ENCODE measurements at regions not wholly inside any gene's neighbourhood (a gene's known extent, or its start where the extent isn't known, plus 50 kb on each side); places are given as distances from the start of the nearest gene placed in this dataset.
"Not testable (repeated sequence)": the region's sequence is repeated elsewhere in the genome, so short reads cannot be mapped to it uniquely, and the experiment has no call there.

DNA sequence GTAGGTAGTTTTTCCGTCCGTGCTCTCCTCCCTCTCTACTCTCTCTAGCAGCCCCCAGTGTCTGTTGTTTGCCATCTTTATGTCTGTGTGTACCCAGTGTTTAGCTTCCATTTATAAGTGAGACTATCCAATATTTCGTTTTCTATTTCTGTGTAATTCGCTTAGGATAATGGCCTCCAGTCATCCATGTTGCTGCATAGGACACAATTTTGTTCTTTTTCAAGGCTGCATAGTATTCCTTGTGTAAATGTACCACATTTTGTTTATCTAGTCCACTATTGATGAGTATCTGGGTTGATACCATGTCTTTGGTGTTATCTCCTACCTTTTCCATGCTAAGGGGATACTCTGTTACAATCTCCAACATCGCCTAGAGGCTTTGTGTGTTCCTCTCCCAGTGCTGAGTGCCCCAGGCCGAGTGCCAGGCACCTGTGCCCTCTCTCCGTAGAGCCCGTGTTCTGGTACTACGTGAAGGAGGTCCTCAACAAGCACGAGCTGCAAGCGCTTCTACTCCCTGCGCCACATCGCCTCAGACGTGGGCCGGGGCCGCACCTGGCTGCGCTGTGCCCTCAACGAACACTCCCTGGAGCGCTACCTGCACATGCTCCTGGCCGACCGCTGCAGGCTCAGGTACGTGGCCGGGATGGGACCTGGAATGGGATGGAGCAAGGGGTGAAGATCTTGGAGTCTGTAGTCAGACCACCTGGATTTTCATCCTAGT is 51.0 kb downstream of the NPIPB11 start:
- DNase-seq, result not testable (repeated sequence)

DNA sequence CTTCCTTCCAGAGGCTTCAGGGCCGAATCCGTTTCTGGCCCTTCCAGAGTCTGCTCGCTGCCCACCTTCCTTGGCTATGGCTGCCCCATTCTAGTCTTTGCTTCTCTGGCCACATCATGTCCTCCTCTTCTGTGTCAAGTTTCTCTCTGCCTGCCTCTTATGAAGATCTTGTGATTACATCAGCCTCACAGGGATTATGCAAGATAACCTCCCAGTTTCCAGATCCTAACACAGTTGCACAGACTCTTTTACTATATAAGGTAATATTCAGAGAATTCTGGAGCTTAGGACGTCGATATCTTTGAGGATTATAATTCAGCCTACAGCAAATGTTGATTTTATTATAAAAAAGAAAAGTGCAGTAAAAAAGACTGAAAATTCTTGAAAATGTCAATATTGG is 52.1 kb downstream of the NPIPB11 start:
- not testable (repeated sequence) for DNase-seq

DNA sequence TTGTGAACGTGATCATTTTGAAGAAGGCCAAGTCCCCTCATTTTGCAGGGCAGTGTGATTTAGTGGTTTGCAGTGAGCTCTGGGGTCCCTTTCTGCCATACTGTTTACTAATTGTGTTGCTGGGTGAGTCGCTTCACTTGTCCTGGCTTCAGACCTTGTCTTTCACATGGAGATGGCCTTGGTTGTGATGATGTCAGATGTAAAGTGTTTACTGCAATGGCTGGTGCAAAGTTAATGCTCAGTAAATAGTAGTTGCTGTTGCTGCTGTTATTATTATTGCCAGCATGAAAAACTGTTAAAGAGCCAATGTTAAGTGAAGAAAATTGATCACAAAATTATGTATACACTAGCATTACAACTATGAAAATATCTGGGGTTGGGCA is 53.9 kb downstream of the NPIPB11 start:
- DNase-seq, result not testable (repeated sequence)

DNA sequence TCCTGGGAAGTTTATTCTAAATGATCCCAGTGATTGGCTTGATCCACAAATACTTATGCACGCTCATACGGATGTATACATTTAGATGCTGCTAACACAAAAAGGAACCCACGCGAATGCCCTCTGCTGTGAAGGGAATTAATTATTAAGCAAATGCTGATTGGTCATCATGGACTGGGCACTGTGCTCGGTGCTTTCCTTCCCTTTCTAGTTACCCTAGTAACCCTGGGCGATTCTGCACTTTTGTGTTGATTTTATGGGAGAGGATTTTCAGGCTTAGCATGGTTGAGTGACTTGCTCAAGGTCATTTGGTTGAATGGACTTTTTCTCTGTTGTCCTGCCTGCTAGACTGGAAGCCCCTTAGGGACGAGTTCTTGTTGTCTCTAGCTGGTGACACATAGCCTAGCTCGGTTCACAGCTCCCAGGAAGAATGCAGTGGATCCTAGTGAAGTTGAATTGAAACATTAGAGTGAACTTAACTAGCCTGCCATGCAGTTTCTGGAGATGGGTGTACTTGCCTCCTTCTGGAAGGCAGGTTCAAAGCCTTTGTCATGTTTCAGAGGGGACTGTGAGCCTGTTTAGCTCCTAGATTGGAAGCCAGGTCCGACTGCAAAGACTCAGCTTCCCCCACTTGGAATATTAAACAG is 54.4 kb downstream of the NPIPB11 start:
- DNase-seq, result not testable (repeated sequence)

DNA sequence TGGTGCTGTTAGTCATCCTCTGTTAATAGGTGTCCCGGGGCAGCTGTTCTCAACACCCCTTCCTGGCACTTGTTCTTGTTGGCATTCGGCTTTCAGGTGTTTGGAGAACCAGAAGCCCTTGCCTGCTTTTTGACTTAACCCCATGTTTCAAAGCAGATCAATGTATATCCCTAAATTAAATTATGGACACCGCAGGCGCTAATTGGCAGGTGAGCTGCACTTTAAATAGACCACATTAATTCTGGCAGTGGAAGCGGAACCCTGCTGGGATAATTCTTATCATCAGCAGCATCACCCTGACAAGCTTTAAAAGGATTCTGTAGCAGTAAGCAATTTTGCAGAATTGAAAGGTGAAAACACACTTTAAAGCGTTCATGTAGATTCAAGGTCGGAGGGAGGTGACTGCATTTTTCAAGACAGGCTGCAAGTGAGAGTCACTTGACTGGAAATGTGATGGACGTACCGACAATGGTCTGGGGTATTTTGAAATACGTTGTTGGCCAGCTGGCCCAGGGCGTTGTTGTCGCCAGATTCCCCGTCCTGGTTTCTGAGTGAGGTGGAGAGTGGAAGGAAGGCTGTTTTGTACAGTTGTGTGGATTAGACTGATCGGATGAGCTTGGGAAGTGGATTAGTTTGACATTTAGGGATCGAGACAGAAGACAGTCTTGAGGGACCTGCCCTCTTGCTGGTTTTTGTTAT is 55.1 kb downstream of the NPIPB11 start:
- DNase-seq, result not testable (repeated sequence)

DNA sequence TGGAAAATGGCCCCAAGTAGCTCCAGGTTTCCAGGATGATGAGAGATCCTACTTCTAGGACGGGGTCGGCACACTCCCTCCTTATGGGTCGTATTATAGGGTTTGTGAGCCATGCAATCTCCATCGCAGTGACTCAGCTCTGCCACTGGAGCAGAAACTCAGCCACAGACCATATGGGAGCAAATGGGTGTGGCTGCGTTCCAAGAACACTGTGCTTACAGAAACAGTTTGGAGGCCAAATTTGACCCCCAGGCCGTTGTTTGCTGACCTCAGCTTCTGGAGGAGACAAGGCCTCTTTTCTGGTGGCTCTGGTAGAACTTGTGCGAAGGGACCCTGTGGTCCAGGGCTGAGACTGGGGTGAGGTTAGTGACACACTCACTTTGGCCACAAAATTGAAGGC is 56.5 kb downstream of the NPIPB11 start:
- DNase-seq, result not testable (repeated sequence)

DNA sequence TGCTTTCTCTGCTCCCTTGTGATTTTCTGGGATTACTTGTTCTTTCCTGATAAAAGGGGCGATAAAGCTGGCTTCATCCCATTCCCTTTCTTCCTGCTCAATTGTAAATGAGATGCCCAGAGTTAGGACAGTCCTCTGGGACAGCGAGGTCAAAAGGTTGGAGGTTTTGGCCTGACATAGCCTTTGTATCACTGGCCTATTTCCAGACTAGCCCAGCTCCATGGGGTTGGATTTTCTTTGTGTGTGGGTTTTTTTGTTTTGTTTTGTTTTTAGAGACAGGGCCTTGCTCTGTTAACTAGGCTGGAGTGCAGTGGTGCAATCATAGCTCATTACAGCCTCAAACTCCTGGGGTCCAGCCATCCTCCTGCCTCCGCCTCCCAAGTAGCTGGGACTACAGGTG is 57.8 kb downstream of the NPIPB11 start:
- not testable (repeated sequence) for DNase-seq

DNA sequence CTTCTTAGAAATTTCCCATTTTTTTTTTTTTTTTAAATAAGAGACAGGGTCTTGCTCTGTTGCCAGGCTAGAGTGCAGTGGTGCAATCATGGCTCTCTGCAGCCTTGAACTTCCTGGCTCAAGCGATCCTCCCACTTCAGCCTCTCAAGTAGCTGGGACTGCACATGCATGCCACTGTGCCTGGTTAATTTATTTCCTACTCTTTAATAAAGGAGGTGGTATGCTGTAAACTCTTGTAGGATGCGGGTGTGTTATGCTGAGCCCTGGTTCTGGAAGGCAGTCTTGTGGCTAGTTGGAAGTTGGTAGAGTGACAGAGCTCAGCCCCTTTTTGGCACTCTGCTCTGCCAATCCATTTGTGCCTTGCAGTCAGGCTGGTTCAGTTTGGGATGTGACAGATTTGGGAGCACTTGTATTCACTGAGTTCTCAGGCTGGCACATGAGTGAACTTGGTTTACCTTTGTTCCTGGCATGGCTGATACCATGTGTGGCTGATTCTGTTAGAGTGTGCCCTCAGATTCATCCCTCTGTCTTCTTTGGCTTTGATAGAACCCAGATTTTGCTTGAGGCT is 58.3 kb downstream of the NPIPB11 start:
- DNase-seq, result not testable (repeated sequence)

DNA sequence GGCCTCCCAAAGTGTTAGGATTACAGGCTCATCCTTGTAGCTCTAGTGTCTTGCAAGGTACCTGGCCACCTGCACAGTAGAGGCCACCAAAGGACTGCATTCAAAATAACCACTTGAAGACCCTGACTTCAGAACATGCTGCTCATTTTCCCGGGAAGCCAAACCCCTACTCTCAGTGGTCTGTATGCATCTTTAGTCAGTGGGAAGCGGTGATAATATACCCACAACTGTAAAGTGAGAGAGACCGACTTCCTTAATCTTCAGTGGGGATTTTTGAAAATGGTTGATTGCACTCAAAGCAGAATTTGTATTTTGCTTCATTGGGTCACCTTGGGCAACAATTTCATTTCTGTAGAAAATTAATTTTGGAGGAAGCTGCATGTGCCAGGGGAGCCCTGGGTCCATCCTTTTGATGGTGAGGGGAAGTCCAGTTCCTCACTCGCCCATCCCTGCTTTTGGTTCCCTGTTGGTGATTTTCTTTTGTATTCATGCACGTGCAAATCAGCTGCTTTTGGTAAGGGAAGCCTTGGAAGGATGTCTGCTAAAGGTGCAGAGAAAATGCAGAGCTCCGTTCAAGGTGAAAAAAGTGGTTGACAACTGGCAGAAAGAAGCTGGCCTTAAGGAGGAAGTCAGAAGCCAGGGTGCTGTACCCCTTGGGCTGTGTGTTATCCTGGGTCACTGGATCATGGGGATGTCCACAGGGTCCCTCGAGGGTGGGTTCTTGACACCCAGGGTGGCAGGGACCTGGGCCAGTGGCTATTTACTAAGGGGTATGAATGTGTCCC is 59.5 kb downstream of the NPIPB11 start:
- DNase-seq, result not testable (repeated sequence)

DNA sequence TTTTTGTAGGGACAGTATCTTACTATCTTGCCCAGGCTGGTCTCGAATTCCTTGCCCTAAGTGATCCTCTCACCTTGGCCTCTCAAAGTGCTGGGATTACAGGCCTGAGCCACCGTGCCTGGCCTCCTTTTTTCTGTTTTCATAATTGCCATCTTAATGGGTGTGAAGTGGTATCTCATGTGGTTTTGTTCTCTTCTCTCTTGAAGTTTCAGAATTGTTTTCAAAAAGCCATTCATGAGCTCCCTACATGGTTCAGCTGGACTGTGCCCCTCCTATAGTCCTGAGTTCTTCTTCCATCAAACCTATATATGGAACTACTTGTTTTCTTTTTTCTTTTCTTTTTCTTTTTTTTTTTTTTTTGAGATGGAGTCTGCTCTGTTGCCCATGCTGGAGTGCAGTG is 60.3 kb downstream of the NPIPB11 start:
- not testable (repeated sequence) for DNase-seq

DNA sequence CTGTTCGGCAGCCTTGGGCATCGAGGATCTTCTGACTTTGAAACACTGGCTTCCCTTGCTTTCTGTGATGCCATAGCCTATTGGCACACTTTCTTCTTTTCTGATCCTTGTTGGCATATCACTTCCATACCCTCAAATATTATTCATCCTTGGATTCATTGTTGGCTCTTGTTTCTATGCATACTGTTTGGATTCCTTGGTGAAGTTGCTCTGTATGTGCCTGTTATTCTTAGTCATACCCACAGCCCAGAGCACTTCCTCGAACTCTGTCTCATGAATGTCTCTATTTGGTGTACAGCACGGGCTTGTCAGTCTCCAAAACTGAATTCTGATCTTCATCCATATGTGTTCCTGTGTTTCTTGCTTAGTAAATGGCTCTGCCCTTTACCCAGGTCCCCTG is 63.6 kb downstream of the NPIPB11 start:
- DNase-seq, result not testable (repeated sequence)

DNA sequence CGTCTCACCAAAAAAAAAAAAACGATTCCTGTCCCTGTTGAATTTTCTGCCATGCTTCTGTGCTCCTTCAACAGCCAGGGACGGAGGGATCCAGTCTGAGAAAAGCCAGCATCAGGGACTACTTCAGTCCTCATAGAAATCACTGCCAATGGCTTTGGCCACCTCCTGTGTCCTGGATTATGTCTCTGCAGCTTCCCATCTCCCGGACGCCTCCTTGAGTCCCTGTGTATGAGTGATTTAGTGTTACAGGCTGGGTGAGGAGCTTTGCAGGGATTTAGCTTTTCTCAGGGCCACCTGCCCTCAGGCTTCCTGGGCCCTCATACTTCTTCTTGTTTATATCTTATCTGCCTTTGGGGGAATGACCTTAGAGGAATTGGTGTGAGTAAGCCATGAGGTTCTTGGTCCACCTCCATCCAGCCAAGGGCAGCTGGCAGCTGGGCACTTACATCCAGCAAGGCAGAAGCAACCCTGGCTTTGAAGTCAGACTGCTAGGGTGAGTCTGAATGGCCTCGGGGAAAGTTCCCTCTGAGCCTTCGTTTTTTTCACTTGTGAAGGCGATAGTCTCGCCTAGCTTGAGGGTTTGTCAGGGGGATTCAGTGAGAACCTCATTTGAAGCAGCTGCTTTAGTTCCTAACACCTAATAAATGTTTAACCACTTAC is 65.6 kb downstream of the NPIPB11 start:
- DNase-seq, result not testable (repeated sequence)

DNA sequence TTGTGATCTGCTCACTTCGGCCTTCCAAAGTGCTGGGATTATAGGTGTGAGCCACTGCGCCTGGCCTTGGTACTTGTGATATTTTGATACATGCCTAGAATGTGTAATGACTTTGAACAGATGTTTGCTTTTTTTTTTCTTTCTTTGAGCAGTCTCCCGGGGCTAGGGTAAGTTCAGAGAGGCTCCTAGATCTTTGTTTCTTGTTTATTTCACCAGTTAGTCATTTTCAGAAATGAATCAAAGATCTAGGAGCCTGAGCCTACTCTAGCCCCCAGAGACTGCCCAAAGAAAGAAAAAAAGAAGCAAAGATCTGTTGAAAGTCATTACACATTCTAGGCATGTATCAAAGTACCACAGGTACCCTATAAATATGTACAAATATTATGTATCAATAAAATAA is 66.3 kb downstream of the NPIPB11 start:
- DNase-seq, result not testable (repeated sequence)

DNA sequence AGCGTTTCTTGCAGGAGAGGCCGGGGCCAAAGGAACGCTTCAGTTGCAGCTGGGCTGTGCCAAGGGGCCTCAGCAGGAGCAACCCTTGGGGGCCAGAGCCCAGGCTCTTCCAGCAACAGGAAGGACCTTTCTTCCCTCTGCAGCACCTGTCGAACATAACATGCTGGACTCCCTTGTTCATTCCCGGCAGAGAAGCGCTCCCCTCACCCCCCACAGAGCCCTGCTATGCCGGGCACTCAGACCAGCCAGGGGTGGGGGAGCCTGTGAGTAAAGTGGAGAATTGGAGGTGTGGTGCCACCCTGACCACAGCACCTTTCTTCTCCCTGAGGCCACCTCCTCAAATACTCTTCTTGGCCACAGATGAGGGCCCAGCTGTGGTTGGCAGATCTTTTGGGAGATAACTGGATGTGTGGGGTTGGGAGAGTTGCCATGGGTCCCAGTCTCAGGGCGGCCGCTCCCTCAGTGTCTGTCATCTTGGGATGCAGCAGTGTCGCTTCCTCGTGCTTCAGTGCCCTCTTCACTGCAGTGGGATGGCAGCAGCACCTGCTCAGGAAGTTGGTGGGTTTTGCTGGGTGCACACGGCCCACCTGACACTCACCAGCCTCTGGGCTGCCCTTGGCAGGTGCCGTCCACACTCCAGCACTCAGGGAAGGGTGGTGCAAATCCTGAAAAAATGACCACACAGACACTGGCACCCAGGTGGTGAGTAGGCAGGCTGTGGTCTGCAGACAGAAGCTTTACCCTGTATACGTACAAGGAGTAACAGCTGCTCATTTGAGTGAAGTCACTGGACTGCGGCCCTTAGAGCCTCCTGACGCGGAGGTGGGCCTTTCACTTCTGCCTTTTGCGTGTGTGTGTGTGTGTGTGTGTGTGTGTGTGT is 67.5 kb downstream of the NPIPB11 start:
- not testable (repeated sequence) for DNase-seq

DNA sequence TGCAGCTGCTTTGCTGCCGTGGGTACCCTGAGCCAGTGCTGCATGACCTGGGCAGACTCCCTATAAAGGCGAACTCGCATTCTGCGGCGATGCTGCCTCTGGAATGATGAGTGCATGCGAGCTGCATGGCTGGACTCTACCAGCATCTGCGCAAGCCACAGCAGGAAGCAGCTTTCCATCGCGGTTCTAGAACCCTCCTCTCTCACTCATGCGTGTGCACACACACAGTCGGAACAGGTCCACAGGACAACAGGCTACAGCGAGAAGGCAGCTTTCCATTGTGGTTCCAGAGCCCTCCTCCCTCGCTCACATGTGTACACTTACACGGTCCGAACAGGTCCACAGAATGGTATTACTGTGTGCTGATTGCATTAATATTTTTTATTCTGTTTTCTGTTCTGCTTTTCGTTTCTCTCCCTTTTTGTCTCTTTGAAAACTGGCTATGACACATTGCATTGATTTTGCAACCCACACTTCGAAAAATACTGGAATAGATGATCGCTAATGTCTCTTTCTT is 69.1 kb downstream of the NPIPB11 start:
- not testable (repeated sequence) for DNase-seq

DNA sequence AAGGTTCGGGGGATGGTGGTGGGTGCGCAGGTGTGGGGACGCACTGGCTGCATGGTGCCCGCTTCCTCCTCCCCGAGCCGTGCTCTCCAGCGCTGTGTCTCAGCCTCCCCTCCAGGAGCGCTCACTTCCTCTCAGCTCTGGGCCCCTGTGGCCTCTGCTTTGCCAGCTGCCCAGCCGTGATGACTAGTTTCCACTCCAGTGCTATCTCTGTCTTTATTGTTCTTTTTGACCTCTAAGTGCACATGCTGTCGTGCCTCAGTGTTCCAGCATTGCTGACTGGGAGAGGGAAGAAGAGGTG is 71.0 kb downstream of the NPIPB11 start:
- DNase-seq, result not testable (repeated sequence)

DNA sequence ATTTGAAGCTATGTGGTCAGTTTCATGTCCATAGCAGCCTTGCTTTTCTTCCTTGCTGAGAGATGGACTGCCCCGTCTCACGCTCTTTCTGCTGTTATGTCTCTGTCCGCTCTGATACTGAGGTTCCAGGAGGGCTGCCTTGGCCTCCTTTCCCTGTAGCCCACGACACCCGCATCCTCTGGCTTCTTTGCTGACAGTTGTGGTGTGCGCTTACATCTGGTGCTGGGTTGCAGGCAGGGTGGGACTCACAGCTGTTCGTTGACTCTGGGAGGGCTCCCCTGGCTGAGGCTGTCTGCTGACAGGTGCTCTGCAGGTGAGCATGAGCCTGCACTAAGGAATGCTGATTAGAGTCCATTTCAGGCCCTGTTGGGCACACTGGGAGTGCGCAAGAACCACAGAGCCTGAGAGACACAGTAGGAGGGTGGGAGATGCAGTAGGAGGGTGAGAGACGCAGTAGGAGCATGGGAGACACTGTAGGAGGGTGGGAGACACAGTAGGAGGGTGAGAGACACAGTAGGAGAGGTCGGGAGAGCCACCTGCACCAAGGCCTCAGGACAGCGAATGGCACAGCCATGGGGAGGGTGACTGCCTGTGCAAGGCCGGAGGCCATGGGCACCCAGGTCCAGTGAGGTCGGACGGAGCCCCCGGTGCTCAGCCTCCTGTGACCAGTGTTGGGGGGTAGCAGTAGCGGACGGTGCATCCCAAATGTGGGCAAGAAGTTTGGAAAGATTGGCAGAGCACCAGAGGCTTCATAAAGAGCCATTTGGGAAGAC is 71.5 kb downstream of the NPIPB11 start:
- DNase-seq, result not testable (repeated sequence)

DNA sequence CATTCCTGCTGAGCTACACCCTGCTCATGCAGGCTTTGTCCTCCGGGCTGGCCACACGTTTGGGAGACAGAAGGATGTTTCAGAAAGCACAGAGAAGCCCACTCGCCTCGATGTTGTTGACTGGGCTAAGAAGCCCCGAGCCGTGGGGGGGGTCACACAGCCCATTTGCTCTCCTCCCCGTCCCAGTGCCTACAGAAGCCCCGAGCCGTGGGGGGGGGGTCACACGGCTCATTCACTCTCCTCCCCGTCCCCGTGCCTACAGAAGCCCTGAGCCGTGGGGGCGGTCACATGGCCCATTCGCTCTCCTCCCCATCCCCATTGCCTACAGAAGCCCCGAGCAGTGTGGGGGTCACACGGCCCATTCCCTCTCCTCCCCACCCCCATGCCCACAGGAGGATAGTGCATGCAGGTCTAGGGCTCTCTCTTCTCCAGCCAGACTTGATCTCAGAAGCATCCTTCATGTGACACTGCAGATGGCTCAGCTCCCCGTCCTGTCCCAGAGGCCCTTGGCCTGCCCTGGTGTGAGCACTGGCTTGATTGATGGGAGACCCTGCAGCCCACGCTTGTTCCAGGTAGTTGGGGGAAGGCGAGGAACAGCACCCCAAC is 72.9 kb downstream of the NPIPB11 start:
- not testable (repeated sequence) for DNase-seq

DNA sequence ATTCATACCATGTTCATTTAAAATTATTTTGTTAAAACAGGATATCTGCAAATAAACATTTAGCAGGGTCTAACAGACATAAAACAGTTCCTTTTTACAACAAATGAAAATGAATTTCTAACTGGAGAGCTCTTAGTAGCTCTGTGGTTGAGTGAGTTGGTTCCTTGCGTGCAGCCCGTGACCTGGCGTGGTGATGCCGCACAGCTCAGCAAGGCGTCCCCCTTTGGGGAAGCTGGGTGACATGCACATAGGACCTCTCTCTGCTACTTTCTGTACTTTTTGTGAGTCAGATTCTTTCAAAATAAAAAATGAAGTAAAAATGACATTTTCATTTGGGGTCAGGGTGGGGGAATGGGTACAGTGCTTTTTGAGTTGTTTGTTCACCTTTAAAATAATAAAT is 75.9 kb downstream of the NPIPB11 start:
- DNase-seq, result not testable (repeated sequence)

DNA sequence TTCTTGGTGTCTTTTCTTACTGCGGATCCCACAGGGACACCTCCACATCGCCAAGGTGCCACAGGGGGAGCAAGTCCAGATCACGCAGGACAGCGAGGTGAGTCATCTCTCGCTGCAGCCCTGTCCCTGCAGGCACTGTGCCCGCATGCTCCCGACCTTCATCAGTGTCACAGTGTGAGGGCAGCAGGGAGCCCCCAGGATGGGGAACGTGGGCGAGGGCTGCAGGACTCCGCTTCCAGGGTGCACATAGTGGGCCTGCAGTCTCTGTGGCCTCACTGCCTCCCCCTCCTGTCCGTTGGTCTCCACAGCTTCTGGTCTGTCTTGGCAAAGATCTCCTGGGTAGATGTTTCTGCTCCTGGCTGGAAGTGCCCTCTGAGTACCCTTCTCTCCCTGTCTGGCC is 78.0 kb downstream of the NPIPB11 start:
- DNase-seq, result not testable (repeated sequence)
